Stimulated activated naive CD8-positive, alpha-beta T cell treated with anti-CD3 and anti-CD28 coated beads, Interleukin-15, Interleukin-2, amounts not matched to agents 100 U/mL and 50 U/mL, for 24 hours (primary cell): ENCODE measurements at regions not wholly inside any gene's neighbourhood (a gene's known extent, or its start where the extent isn't known, plus 50 kb on each side); places are given as distances from the start of the nearest gene placed in this dataset.

Source experiments
- ATAC-seq: fragments of 150-1000 bp; cut with Tn5 transposase; one replicate; pipeline ENCODE4 v1.10.0; 2021
- DNase-seq: peaks from one replicate; pipeline ENCODE4 v3.0.0; 2021

DNA sequence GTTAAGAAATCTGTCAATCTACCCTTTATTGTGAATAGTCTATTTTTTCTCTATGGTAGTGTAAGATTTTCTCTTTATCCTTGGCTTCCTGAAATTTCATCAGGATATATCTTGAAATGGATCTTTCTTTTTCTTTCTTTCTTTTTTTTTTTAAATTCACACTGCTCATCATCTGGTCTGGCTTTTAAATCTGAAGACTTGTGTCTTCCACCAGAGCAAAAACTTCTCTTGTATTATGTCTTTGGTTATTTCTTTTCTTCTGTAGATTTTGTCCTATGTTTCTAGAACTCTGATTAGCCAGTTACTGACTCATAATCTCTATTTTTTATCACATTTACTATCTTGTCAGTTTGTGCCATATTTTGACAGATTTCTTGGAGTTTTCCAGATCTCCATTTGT is 133.8 kb upstream of the LMO4 start:
- DNase-seq (no peak), ATAC-seq (no peak)

DNA sequence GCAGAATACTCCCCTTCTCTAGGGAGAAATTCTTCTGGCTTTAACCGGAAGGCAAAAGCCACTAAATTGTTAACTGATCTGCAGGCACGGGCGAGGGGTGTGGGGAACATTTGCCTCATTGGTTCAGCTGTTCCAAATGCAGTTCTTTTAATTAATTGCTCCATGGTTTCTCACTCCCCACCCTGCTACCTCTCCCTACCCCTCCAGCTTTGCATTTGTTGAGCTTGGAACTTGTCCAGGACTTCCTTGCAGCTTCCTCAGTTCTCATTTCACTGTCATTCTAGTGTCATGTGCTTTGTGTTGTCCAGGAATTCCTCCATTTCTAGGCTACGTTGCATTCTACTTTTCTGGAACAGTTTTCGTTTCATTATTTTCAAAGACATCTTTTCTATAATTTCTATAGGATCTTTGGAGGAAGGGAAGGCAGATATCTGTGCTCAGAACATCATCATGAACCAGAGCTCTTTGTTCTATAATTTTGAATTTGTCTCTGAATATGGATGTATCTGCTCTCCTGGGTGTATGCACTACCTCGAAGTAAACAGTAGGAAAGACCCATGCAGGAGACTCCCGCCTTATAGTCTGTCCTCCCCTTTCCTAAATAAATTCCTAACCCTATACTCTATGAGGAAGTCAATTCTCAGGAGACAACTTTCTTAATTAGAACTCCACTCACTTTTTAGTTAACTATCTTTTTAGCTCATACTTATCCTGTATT is 132.4 kb upstream of the LMO4 start:
- DNase-seq (no peak), ATAC-seq (no peak)

DNA sequence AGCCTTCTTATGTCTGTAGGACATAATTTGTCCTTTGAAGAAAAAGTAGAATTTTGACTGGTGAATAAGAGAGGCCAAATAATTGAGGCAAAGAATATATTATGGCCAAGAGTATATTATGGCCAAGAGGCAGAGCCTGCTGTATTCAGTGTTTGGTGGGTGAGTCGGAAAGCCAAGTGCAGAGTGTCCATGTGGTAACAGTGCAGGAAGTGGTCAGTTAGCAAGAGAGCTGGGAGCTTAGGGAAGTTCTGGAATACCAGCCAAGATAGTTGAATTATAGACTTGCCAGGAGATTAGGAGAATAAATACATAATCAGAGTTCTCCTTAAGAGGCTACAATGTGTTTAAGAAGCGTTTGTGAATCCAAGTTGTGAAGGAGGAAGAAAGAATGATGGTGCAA is 131.5 kb upstream of the LMO4 start:
- DNase-seq (no peak), ATAC-seq (no peak)

DNA sequence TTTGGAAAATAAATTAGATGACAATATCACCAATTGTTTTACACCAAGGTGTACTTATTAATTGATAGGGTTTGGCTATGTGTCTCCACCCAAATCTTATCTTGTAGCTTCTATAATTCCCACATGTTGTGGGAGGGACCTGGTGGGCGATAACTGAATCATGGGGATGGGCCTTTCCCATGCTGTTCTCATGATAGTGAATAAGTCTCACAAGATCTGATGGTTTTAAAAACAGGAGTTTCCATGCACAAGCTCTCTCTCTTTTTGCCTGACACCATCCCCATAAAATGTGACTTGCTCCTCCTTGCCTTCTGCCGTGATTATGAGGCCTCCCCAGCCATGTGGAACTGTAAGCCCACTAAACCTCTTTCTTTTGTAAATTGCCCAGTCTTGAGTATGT is 131.0 kb upstream of the LMO4 start:
- no peak for DNase-seq
- ATAC-seq = no peak

DNA sequence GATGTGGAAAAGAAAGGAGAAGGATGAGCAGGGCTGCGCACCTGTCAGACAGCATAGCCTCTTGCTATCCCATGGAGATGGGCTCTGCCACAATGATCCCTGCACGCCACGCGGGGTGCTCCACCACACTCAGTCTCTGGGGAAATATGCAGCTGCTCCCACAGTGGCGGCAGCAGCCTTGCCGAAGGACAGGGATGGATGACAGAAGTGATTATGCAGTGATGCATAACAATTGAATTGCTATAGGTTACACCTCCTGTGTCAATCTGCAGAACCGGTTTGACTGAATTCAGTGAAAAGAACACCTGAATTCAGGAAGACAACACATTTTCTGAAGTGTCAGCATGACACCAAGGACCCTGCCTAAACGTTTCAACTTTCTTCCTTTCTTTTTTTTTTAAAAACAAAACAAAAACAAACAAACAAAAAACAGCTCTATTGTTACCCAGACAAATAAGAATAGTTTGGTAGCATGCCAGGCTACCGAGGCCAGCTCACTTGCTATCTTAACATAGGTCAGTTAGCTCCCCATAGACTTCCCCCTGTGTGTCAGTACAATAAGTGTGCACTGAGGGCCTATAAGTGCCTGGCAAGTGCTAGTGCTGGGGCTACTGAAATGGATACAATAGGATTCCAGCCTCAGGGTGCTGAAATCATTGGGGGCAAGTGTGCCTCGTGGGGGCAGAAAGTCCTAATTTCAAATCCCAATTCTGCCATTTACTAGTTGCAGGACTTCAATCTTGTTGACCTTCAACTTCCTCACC is 127.6 kb upstream of the LMO4 start:
- no peak for DNase-seq
- ATAC-seq = no peak

DNA sequence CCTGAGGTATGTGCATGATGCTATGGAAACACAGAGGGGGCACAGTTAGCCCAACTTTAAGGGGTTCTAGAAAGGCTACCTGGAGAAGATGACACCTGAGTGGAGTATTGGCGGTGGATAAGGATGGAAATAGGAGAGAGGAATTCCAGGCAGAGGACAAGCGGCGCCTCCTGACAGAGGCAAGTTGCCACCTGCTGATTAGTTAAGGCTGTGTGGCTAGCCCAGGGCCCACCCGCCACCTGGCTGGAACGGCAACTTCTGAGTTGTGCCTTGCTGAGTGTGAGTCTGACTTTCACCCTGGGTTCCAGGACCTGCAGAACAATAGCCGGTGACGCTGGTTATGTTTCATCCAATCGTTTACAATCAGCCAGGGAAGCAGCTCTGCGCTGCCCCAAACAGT is 126.9 kb upstream of the LMO4 start:
- ATAC-seq = no peak
- DNase-seq = no peak

DNA sequence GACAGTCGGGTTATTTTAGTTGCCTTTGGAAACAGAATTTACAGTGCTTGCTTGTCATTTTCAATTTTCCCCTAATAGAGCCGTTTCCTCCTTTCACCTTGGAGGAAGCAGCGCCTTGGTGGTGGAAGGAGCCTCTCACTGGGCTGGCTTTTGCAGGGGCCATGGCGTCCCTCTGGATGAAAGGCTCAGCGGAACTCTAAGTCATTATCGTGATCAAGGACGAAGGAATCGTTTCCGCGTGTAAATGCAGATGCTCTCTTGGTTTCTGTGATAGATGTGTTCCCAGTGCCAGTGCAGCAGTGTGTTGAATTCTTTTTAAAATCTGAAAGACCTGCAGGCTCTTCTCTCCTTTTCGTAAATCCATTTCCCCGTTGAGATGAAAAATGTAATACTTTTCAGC is 126.2 kb upstream of the LMO4 start:
- ATAC-seq = no peak
- no peak for DNase-seq

DNA sequence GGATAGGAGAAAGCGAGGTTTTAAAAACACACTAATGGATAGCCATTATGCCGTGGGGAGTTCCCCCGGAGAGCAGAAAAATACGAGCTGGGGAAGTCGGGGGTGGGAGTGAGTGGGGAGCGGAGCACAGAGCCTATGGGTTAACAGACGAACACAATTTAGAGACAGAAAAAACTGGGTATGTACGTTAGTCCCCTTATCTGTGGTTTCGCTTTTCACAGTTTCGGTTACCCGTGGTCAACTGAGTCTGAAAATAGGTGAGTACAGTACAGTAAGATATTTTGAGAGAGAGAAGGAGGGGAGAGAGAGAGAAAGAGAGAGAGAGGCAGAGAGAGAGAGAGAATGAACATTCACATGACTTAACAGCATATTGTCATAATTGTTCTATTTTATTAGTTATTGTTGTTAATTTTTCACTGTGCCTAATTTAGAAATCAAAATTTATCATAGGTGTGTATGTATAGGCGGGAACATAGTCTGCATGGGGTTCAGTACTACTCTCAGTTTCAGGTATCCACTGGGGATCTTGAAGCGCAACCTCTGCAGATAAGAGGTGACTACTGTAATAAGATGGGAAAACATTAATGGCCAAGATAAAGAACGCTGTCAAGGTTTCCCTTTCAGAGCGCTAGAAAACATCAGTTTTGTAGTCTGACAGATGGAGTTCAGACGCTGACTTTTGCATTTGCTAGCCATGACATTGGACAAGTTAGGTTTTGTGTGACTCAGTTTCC is 125.6 kb upstream of the LMO4 start:
- peak; percentile 38 for ATAC-seq
- DNase-seq = peak; percentile 7

DNA sequence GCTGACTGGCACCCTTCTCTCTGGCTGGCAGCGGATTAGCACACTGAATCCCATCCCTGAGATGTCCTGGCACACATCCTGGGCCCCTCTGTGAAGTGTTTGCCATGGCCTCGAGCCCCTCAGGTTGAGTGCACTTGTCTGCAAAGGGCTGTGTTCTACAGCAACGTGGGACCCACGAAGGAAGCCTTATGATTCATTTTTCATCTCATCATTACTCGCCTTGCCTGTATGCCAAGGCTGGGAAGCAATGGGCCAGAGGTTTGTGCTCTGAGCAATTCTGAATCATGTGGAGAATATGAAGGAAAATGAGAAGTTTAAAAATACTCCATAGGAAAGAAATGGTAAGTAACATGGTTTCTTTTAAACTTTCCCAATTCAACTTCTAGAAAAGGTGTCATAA is 124.8 kb upstream of the LMO4 start:
- ATAC-seq (peak; percentile 29), DNase-seq (no peak)

DNA sequence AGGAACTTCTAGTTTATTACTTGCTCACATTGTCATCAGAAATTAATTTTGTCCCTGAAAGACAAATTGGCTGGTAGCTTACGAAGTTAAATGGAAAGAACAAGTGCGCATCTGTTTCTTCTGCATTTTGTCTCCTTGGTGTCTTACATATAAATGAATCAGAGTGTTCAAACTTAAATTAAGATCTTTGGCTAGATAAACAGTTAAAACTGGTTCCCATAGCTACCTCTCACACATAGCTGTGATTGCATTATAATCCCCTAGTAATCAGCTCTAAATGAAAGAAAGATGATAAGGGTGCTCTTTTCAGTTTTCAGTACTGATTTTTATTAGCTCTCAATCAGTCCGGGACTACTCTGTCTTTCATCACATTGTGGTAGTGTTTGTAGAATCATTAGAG is 124.2 kb upstream of the LMO4 start:
- no peak for DNase-seq
- no peak for ATAC-seq

DNA sequence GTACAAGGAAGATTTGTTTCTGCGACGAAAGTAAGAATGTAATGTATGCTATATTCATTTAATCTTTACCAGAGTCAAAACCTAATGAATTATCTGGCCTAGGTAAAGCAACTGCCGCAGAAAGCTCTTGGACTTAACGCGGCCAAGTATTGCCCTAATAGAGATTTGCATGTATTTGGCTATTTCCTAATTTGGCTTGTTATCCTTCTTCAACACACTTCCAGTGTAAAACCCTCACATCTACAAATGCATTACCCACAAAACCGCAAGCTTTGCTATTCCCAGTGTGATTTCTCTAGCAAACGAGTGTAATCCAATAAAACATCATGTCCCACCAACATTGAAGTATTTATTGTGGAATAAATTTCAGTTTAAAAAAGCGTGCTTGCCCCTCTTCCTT is 123.8 kb upstream of the LMO4 start:
- ATAC-seq (no peak), DNase-seq (no peak)

DNA sequence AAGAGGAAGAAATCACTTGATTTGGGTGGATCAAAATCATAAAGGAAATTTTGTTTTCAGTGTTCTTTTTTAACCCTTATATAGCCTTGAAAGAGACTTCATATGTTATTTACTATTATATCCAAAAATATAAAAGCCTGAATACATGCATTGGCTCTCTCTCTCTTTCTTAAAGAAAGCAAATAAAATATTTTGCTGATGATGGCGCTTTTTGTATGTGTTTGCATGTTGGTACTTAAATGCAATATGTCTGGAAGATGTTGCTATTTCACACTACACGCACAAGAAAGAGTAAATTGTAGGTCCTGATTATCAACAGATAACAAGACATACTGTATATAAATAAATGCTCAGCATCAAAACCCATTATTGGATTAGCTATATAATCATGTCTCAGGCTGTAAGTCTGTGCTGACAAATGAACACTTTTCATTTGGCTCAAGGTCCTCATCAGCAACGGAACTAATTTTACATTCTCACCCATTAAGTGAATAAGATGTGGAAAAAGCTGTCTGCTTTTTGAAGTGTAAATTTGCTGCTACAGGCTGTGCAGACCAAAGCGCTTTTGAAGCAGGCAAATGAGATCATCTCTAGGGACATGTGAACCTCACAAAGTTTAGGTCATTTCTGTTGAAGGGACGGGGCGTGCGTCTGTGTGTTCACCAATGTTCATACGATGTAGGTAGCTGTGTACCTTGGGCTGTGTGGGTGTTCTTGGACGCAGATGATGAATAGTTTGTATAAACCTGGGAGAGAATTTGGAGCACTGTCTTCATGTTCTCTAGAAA is 122.4 kb upstream of the LMO4 start:
- no peak for DNase-seq
- ATAC-seq = no peak

DNA sequence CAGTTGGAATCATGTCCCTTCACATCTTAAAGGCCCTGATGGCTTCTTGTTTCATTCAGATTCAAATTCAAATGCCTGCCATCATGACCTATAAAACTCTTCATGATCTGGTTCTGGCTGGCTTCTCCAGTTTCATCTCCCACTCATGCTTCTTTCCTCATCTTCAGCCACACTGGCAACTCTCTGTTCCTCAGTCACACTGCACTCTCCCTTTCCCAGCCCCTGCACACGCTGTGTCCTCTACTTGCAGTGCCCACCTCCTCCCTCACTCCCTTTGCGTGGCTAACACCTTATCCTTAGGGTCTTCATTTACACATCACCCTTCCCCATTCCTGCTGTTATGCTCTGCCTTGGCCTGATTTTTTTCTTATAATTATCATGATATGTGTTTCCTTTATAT is 120.6 kb upstream of the LMO4 start:
- no peak for ATAC-seq

DNA sequence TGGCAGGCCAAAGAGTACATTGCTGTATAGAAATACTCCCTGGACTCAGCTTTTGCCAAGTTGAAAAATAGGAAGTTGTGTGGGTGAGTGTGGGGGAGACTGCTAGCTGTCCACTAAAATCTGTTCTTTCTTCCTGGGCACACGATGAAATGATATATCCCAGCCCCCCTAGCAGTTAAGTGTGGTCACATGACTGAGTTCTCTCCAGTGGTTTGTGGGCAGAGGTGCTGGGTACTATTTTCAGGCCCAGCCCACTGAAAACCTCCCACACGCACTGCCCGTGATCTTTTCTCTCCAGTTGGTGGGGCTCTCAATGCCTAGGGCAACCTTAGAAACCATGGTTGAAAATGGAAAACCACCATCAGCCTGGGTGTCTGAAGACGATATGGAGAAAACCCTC is 119.7 kb upstream of the LMO4 start:
- ATAC-seq (peak; percentile 12), DNase-seq (peak; percentile 11)

More for the DNA sequence above, 120.6 kb upstream of the LMO4 start:
- DNase-seq = no peak

DNA sequence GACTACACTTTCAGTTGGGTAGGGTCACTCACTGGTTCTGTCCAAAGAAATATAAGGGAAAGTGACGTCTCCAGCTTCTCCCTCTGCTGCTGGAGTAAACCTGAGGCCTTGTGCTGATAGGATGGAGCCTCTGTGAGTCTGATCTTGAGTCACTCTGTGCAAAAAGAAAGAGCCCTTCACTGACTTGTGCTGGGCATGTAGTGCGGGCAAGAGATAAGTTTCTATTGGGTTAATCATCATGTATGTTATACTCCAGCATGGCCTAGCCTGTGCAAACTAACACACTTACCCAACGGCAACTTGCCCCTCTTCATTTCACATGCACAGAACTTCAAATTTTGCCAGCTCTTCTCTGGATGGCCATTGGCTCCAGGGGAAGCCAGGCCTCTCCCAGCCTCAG is 118.5 kb upstream of the LMO4 start:
- DNase-seq (no peak), ATAC-seq (no peak)

DNA sequence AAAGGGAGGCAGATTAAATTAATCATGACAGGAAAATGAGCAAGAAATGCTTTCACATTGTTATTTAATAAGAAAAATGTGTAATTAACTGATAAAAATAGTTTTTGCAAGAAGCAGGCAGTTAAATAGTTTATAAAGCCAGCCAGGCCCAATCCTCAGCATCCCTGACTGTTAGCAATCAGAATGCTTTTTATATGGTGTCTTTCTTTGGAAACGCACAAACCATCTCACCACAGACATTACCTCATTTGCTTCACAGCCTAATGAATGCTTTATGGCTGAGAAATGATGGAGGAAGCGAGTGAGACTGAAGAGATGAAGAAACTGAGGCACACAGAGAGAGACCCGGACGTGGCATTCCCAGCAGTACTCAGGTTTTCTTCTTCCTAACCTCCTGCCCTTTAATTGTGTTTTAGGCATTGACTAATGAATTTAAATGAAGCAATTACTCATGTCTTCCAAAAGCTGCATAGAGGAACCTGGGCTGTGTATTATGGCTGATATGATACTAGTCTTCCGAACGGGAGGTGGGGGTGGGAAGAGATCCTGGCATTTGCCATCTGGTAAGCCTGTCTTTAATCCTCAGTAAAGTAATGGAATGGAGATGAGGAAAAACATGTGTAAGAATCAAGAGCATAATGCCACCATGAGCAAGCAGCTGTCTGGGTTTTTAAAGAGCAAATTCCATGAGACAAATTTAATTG is 116.1 kb upstream of the LMO4 start:
- ATAC-seq (no peak), DNase-seq (no peak)

DNA sequence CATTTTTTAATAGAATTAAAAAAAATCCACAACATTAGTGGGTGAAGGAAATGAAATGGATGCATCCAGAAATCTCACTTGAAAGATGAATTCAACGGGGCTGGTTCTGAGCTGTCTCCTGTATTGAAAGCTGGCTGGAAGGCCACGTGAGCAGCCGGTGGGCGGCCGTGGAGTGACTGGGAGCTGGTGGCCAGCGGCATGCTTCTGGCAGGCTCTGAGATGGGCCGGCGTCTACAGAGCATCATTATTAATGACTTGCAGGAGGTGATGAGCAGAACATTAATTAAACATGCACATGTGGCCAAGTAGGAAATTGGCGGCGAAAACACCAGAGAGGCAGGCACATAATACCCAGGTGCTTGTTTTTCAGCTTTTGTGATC is 115.6 kb upstream of the LMO4 start:
- DNase-seq (no peak), ATAC-seq (no peak)

DNA sequence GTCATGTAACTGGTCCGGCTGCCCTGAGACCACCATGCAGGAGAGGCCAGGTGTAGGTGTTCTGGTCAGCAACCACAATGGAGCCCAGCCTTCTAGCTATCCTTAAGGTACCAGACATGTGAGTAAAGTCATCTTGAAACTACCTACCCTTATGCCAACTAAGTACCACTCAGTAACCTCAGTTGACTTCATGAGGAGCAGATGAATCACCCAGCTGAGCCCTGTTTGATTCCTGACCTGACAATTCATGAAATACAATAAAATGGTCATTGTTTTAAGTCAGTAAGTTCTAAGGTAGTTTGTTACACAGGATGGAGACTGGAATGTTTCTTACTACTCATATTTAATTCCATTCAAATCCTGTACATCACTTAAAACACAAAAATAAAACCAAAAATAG is 113.1 kb upstream of the LMO4 start:
- DNase-seq (no peak), ATAC-seq (no peak)

DNA sequence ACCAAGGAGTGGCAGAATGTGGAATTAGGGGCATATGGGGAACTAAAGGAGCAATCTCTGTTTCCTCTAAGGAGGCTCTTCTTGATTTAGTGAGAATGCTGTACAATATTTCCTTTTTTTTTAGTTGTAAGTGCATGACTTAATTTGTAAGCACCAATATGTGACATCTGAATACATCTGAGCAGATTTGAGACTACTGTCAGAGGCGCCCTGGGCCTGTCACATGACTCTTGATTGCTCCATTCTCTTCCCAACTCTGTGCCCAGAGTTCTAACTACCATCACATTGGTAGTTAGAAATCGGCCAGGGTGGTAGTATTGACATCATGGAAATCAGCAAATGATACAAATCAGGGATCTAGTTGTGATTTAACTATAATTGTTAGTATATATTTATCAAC is 110.1 kb upstream of the LMO4 start:
- ATAC-seq (no peak), DNase-seq (no peak)

DNA sequence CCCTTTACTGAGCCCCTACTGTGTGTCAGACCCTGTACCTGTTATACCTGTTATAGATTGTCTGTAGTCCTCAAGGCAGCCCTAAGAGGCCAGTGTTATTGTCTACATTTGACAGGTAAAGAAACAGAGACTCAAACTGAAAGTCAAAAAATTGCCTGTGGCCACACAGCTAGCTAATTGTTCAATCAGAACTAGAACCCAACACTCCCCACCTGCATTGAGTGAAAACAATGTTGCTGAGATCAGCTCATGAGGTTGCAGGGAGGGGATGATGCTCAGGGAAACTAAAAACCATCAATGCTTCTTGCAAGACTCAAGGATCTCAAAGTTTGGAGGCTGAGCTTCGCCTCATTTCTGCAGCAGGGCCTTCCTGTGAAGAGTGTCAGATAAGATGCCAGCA is 109.5 kb upstream of the LMO4 start:
- ATAC-seq (no peak), DNase-seq (no peak)

DNA sequence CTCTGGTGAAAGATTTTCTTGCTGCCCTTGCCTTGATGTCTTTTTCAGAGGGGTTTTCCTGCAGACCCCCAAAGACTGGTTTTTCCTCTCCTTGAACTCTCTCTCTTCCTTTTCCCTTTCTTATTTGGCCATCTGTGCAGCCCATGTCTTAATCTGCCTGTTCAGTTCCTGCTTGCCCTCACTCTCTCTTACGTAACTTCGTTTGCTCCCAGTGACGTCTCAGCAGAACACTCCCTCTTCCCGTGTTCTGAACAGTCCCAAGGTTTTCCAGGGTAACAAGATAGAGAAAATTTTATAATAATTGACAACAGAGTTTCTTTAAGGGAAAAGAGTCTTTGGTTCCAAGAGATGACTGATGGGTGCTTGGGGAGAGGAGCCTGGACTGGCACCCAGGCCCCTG is 109.1 kb upstream of the LMO4 start:
- DNase-seq (no peak), ATAC-seq (no peak)

DNA sequence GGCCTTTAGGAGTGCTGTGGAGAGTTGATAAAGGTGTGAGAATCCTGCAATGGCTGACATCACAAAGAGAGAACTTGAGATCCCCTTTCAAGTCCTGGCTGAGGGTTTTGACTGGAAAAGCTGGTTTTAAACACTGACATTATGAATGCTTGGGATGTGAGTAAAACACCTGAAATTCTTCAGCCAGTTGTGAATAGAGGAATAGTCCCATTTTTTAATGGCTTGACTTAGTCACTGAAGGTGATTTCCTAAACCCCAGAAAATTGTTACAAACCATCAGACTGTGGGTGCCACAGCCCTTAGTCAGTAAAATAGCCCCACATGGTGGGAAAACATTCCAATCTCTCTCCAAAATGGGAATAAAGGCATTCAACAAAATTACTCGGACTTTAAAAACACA is 107.7 kb upstream of the LMO4 start:
- DNase-seq (no peak), ATAC-seq (no peak)
